ENCODE measurements at regions not wholly inside any gene's neighbourhood (a gene's known extent, or its start where the extent isn't known, plus 50 kb on each side); places are given as distances from the start of the nearest gene placed in this dataset.
"Not testable (repeated sequence)": the region's sequence is repeated elsewhere in the genome, so short reads cannot be mapped to it uniquely, and the experiment has no call there.

- no peak for DNase-seq
Measured at GRCh38 chr6:168929871-168930450, 323.7 kb downstream of the THBS2 start.

DNA sequence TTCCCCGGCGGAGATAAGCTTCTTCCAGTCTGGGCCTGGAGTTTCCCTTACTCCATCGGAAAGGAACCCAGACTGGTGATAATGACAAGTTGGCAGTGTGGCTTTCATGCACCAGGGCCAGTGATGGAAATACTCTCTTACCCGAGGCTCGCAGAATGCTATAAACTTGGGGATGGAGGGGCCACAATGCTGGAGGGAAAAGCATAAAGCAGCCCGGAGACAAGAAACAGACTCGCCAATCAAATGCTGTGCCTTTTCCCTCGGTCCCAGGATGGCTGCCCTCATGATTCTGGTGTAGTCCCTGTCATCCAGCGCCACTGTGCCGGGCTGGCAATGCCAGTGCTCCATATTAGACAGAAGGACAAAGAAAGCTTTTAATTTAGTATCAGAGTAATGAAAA, 325.6 kb downstream of the THBS2 start:
- no peak for DNase-seq

- DNase-seq, result no peak
Measured at GRCh38 chr6:168927026-168927425, 326.6 kb downstream of the THBS2 start.

- DNase-seq, result no peak
Measured at GRCh38 chr6:168926306-168926705, 327.3 kb downstream of the THBS2 start.

- DNase-seq, result no peak
Measured at GRCh38 chr6:168925671-168926070, 328.0 kb downstream of the THBS2 start.

GRCh38 chr6:168923171-168923570, 330.5 kb downstream of the THBS2 start:
- DNase-seq, result no peak

GRCh38 chr6:168922436-168922835, 331.2 kb downstream of the THBS2 start:
- no peak for DNase-seq

DNA sequence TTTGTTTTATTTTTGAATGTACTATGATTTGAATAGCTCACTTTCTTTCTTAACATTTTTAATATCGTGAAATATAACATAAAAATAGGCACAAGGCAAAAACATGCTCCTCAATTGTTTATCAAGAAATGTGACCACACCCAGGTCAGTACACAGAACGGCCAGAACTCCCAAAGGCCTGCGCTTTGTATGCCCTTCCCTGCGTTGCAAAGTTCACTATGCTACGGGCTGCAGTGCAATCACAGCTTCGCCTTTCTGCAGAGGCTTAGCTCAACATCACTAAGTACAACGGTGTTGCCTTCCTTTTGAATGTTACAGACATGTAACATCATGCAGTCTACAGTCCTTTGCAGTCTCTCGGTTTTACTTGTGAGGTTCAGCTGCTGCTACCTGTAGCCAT, 333.4 kb downstream of the THBS2 start:
- DNase-seq, result no peak

GRCh38 chr6:168919470-168920179, 334.0 kb downstream of the THBS2 start:
- no peak for DNase-seq

GRCh38 chr6:168916576-168917211, 337.0 kb downstream of the THBS2 start:
- DNase-seq, result no peak

DNA sequence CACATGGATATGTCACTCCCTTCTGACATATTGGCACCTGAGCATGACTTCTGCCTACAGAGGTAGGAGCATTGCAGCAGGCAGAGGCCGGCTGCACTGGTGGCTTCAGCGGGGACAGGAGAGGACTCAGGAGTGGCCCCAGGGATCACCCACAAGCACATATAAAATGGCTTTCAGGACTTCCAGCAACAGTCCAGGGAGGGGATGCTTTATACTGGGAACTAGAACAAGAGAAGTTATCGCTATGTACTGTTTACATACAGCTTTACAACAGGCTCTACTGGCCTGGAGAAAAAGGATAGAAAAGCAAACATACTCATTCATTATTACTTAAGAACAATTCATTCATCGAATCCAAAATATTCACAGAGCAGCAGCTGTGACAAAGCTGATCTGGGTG, 337.8 kb downstream of the THBS2 start:
- DNase-seq, result no peak

- no peak for DNase-seq
Measured at GRCh38 chr6:168915242-168915641, 338.4 kb downstream of the THBS2 start.

DNA sequence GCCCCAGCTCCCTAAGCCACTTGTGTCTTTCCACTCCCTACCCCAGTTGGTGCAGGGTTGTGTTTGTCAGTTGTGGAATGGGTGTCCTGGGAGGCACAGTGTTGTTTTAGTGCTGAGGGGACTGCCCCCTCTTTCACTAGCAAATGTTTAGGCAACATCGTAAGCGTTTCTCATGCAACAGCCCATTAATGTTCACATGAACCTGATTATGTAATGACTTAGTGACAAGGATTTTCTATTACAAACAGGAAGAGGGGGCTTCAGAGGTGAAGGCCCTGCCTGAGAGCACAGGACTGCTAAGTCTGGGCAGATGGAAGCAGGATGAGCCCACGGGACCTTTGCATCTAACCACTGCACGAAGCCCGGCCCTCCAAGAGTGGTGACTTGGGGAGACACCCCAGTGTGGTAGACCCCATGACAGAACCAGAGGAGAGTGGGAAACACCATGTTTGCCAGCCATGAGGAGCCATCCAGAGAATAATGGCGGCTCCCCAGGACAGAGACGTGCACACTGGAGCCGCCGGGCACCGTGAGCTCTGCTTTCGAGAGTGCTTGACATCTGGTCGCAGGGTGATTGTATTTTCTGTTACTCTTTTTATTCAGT, 339.7 kb downstream of the THBS2 start:
- DNase-seq, result no peak

DNA sequence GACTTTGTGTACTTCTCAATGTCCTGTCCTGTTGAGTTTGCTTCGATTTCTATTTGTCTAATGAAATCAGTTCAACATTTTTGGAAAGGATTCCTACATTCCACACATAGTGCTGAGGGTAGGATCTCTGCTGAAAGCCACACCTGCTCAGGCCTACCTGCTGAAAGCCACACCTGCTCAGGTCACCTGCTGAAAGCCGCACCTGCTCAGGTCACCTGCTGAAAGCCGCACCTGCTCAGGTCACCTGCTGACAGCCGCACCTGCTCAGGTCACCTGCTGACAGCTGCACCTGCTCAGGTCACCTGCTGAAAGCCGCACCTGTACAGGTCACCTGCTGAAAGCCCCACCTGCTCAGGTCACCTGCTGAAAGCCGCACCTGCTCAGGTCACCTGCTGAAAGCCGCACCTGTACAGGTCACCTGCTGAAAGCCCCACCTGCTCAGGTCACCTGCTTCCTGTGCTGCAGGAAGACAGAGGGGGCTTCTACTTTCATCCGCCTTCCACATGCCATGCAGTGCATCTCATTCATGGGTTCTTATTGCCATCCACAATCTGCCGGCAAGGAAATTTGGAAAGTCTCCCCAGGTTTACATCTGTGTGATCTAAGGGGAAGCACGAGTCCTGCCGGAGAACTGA, 340.3 kb downstream of the THBS2 start:
- DNase-seq, result not testable (repeated sequence)

- DNase-seq, result no peak
Measured at GRCh38 chr6:168909288-168909687, 344.4 kb downstream of the THBS2 start.

- DNase-seq, result no peak
Measured at GRCh38 chr6:168908887-168909286, 344.8 kb downstream of the THBS2 start.

GRCh38 chr6:168908166-168908565, 345.5 kb downstream of the THBS2 start:
- no peak for DNase-seq

DNA sequence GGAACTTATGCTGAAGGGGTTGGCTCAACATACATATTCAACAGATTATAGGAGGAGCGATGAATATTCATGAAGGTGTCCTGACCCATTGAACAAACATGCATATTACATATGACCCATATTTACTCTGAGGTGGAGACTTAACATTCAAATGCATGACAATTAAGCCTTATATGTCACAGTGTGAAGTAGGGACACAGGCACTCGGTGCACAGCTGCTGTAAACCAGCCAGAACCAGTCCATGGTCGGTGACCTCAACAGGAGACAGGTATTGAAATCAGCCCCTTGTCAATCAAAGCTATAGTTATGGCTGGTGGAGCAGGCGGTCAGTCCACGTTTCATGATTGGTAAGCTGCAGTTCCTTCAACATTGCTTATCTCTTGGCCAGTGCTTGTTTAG, 347.3 kb downstream of the THBS2 start:
- no peak for DNase-seq

DNA sequence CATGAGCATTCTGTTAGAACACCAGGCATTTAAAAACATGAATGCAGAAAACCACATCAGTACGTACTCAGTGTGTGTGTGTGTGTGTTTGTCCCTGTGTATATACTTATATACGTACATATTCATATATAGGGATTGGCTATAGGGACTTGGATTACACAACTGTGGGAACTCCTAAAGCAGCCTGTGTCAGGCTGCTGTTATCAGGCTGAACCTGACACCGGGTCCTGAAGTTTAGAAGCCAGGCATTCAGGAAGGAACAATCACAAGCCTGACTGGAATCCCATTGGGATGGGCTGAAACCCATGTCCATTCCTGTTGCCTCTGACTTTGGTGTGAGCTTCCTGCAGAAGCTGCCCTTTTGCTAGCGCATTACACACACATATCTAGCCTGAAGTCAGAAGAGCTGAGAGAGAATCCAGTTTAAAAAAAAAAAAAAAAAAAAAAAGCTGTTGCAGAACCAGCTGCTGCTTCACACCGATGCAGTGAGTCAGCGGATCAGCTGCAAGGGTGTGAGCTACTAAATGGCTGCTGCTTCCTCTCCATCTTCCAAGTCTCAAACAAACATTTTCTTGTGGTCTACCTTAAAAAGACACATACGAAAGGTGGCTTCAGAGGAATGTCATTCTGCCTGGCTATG, 348.1 kb downstream of the THBS2 start:
- DNase-seq, result no peak

- no peak for DNase-seq
Measured at GRCh38 chr6:168903613-168904345, 349.9 kb downstream of the THBS2 start.

GRCh38 chr6:168902075-168902474, 351.6 kb downstream of the THBS2 start:
- DNase-seq, result no peak

DNA sequence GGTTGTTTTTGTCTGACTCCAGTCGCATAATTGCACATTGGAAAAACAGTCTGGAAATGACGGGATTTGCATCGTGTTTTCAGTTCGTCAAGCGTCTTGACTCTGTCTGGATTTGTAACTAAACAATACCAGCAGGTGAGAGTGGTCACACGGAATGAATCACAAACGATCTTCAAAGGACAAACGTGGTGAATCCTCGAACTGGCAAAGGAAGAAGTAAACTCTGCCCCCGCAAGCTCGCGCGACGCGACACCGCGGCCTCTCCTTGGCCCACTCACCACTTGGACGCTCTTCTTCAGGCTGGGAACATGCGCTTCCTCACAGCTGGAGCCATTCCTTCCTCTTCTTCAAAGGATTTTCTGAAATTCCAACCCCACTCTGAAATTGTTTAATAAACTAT, 352.6 kb downstream of the THBS2 start:
- DNase-seq, result no peak

Data from suppressor macrophage treated with lipopolysaccharide for 4 hours (primary cell).